ENCODE measurements at regions not wholly inside any gene's neighbourhood (a gene's known extent, or its start where the extent isn't known, plus 50 kb on each side); places are given as distances from the start of the nearest gene placed in this dataset.

GRCh38 chr18:28794459-28795245, 617.7 kb upstream of the CDH2 start:
- H3K14ac ChIP-seq (ENCODE audit: insufficient read length): no peak overlapping the region
- no peaks in the 10 kb centered on the region for H3K36me3 ChIP-seq (ENCODE audit: control insufficient read depth in 2 of 4, insufficient read depth in 4 of 4, low read length in 3 of 4)
- ChIA-PET POLR2A (ENCODE audit: partially characterized antibody) (no interaction called here), CTCF (ENCODE audit: partially characterized antibody) (no interaction called here)
- no peak overlapping the region for H3K18ac ChIP-seq (ENCODE audit: extremely low read depth, low read length)
- no peak overlapping the region for H3K9ac ChIP-seq (replicated peaks in 1 of 4; ENCODE audit: extremely low read depth in 1 of 4, low read depth in 3 of 4, low read length in 3 of 4)
- TF ChIP-seq GABPA (IDR thresholded peaks at IDR 0.05; ENCODE audit: borderline replicate concordance, insufficient read depth, low read length): no peak
- TF ChIP-seq POLR2A (IDR thresholded peaks at IDR 0.05; ENCODE audit: control extremely low read depth in 1 of 2, low read depth in 2 of 2, low read length in 2 of 2): no peak
- no peak for TF ChIP-seq SUZ12 (IDR thresholded peaks at IDR 0.05; ENCODE audit: low read length)
- TF ChIP-seq BRCA1 (IDR thresholded peaks at IDR 0.05; ENCODE audit: low read depth, low read length): no peak
- no peak for TF ChIP-seq RXRA (IDR thresholded peaks at IDR 0.05; ENCODE audit: insufficient read depth, low read depth, low read length)
- no peak for TF ChIP-seq MAX (IDR thresholded peaks at IDR 0.05)
- no peak for TF ChIP-seq TBP (IDR thresholded peaks at IDR 0.05; ENCODE audit: low read depth, low read length)
- no peak for TF ChIP-seq BCL11A (IDR thresholded peaks at IDR 0.05; ENCODE audit: low read depth in 2 of 2, low read length in 2 of 2)
- no peak for TF ChIP-seq SP1 (IDR thresholded peaks at IDR 0.05; ENCODE audit: low read depth, low read length)
- no peak for TF ChIP-seq TAF1 (IDR thresholded peaks at IDR 0.05; ENCODE audit: low read depth, low read length)
- TF ChIP-seq KDM1A (IDR thresholded peaks at IDR 0.05; ENCODE audit: borderline replicate concordance, low read length): no peak
- no peak for TF ChIP-seq POU5F1 (IDR thresholded peaks at IDR 0.05; ENCODE audit: low read depth, low read length)
- no peak for TF ChIP-seq ATF3 (IDR thresholded peaks at IDR 0.05; ENCODE audit: insufficient read depth, low read depth, low read length)
- no peak for TF ChIP-seq ASH2L (IDR thresholded peaks at IDR 0.05; ENCODE audit: low read length)
- no peak for DNase-seq (ENCODE audit: low read depth in 1 of 2, low spot score in 2 of 2)
- H3K4me2 ChIP-seq (ENCODE audit: insufficient read depth in 1 of 2, low read depth in 2 of 2, low read length in 2 of 2): no peak overlapping the region
- no peaks in the 10 kb centered on the region for H3K79me1 ChIP-seq (ENCODE audit: low read depth, low read length)
- H3K23ac ChIP-seq (ENCODE audit: insufficient read length): no peak overlapping the region
- no peak overlapping the region for H4K8ac ChIP-seq (ENCODE audit: extremely low read depth, insufficient read depth, low read length)
- no peak overlapping the region for H2BK20ac ChIP-seq (ENCODE audit: low read length)
- H3K4me3 ChIP-seq (ENCODE audit: extremely low read depth in 1 of 4, insufficient read depth in 2 of 4, low read depth in 3 of 4, low read length in 4 of 4): no peak overlapping the region
- no peak overlapping the region for H3K27ac ChIP-seq (ENCODE audit: low read depth, low read length)
- no peak overlapping the region for H4K91ac ChIP-seq (replicated peaks; ENCODE audit: insufficient read length, low read length)
- H3K9me3 ChIP-seq (ENCODE audit: insufficient read depth in 2 of 2, low read depth in 1 of 2, low read length in 1 of 2): no peaks in the 10 kb centered on the region
- H2AFZ ChIP-seq (ENCODE audit: low read length): no peak overlapping the region; the same call in 1 of the 2 replicates
- H2BK120ac ChIP-seq (replicated peaks; ENCODE audit: low read depth, low read length): no peak overlapping the region
- H3K56ac ChIP-seq (replicated peaks; ENCODE audit: insufficient read length, low read depth, low read length): no peak overlapping the region
- H2AK5ac ChIP-seq (ENCODE audit: low read depth, low read length): no peak overlapping the region
- H3K4ac ChIP-seq (replicated peaks; ENCODE audit: insufficient read length, low read depth, low read length): no peak overlapping the region
- no peaks in the 10 kb centered on the region for H3K23me2 ChIP-seq (ENCODE audit: low read depth, low read length)
- no peak overlapping the region for H2BK12ac ChIP-seq (ENCODE audit: low read depth, low read length)
- H3K27me3 ChIP-seq (replicated peaks in 1 of 4; ENCODE audit: control insufficient read depth in 3 of 4, extremely low read depth in 1 of 4, insufficient read depth in 3 of 4, low read length in 3 of 4): no peaks in the 10 kb centered on the region
- H3K79me2 ChIP-seq (ENCODE audit: control insufficient read depth in 1 of 2, insufficient read depth in 2 of 2, low read length in 2 of 2): no peaks in the 10 kb centered on the region
- no peak overlapping the region for H2BK15ac ChIP-seq (ENCODE audit: low read length)
- H4K5ac ChIP-seq (ENCODE audit: insufficient read length, low read depth, low read length): no peak overlapping the region
- H4K20me1 ChIP-seq (replicated peaks in 1 of 2; ENCODE audit: control insufficient read depth in 1 of 2, insufficient read depth in 2 of 2, low read length in 2 of 2): no peaks in the 10 kb centered on the region
- H2BK5ac ChIP-seq (ENCODE audit: low read depth, low read length): no peak overlapping the region
- no peaks in the 10 kb centered on the region for H3K4me1 ChIP-seq (replicated peaks in 1 of 4; ENCODE audit: control insufficient read depth in 3 of 4, insufficient read depth in 4 of 4, low read length in 3 of 4)
- FAIRE-seq: no peak
- 89% methylated on average over 5 of the region's 5 CpGs; no CpG with 5 or more reads in 1 of the 2 experiments for WGBS, 2 experiments (ENCODE audit: extremely low coverage in 1 of 2, insufficient coverage in 1 of 2, insufficient read length in 1 of 2, insufficient replicate concordance in 2 of 2, low coverage in 1 of 2, low lambda C conversion rate in 2 of 2, missing lambda C conversion rate in 1 of 2)
